Cerebellar cortex (tissue), 1 donor: ENCODE measurements at regions not wholly inside any gene's neighbourhood (a gene's known extent, or its start where the extent isn't known, plus 50 kb on each side); places are given as distances from the start of the nearest gene placed in this dataset.
"Not testable (repeated sequence)": the region's sequence is repeated elsewhere in the genome, so short reads cannot be mapped to it uniquely, and the experiment has no call there.

Experiments used
- DNase-seq: peaks from one replicate; pipeline ENCODE4 v3.0.0-alpha.2; 2015; ENCODE audit warnings: low spot score

DNA sequence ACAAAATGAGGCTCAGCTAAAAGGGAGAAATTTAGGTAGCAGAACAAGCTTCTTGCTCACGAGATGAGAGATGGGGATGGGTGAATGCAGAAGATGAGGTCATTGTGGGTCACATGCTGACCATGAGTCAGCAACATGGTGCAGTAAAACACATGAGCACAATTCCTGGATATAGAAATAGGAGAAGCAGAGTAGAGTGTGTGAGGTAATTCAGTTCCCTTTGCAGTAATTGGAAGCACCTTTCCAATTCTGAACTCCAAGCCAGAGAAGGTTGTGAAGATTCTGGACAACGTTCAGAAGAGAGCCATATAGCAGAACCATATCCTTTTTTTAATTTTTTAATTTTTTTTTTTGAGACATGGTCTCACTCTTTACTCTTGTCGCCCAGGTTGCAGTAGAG, 62.0 kb upstream of the LMNTD1 start:
- no peak for DNase-seq

DNA sequence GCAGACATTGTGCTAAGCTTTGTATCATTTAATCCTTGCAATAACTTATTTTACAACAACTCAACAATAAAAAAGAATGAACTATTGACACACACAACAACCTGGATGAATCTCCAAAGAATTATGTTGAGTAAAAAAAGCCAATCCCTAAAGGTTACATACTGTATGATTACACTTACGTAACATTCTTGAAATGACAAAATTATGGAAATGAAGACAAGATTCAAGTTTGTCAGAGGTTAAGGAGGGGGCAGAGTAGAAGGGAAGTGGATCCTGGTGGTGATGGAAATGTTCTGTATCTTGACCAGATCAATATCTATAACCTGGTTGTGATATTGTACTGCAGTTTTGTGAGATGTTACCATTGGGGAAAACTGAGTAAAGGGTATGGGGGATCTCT, 63.2 kb upstream of the LMNTD1 start:
- no peak for DNase-seq

DNA sequence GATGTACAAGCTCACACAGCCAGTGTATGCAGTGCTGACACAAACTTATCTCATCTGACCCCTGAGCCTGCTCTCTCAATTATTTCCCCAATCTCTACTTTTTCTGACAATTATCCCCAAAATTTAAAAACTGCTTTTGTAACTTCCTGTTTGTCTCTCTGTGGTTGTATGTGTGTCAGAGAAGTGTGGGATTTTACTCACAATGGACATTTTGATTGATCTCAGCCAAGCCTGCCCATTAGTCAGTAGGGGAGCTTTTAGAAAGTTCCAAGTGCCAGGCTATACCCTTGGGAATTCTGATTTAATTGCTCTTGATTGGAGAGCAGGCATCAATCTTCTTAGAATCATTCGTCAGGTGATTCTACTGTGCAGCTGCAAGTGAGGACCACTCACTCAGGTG, 64.9 kb upstream of the LMNTD1 start:
- DNase-seq, result no peak

DNA sequence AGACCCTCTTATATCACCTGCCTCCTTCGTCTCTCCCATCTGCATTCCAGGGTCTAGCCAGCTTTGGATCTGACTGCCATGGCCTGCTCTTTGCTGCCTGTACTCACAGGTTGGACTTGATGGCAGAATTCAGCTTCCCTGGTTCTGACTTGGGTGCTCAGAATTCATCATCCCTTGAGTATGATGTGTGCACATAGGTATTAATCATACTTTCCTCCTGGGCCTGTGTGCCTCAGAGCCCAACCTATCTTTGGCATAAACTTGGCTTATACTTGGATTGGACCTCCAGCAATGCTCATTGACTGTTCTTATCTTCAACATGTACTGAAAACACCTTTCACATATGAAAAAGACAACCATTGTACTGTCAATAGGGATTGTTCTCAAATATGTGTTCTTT, 70.7 kb upstream of the LMNTD1 start:
- DNase-seq, result no peak

DNA sequence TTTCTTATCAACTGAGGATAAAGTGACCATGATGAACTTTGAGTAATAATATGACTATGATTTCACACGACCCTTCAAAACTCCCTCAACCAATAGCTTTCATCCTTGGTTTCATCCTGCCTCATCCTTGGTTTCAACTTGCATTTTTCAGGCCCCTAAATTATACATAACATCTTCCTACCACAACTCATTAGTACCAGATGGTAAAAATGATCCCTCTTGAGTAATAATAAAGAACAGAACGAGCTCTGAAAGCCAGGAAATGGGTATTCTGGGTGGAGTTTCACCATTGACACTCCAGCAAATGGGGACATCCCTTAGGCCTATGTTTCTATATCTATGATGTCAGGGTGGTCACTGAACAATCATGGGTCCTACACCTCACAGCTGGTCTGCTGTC, 72.1 kb upstream of the LMNTD1 start:
- DNase-seq, result no peak

DNA sequence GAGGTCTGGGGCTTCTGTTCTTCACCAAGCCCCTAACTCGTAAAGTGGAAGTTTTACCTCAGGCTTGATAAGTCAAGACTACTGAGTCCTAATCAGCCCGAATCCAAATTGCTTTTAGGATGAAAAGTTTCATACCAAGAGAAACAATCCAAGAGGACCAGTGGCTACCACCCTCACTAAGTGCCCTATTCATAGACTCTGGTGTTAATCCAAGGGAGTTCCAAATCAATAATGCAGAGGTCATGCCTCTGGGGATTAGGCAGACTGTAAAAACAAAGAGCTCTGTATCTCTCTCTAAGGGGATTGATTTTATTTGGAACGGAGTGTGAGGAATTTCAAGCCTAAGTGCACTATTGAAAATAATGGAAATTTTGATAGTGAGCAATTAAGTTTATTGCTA, 76.3 kb upstream of the LMNTD1 start:
- no peak for DNase-seq

DNA sequence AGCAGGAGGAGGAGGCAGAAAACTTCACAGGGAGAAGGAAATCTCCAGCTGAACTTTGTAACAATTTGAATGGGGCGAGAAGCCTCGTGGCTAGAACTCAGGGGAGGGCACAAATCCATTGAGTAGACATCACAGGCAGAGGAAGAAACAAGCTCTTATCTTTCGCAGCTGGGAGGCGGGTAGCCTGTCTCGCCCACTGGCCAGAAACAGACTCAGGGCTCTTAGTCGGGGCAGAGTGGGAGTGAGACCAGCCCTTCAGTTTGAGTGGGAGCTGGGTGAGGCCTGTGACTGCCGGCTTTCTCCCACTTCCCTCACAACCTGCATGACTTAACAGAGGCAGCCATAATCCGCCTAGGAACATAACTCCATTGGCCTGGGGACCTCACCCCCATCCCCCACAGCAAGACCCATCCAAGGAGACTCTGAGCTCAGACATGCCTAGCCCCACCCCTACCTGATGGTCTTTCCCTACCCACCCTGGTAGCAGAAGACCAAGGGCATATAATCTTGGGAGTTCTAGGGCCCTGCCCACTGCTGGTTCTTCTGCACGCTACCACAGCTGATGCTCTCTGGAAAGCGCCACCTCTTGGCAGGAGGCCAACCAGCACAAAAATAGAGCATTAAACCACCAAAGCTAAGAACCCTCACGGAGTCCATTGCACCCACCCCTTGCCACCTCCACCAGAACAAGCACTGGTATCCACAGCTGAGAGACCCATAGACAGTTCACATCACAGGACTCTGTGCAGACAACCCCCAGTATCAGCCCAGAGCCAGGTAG, 77.8 kb upstream of the LMNTD1 start:
- DNase-seq, result not testable (repeated sequence)

DNA sequence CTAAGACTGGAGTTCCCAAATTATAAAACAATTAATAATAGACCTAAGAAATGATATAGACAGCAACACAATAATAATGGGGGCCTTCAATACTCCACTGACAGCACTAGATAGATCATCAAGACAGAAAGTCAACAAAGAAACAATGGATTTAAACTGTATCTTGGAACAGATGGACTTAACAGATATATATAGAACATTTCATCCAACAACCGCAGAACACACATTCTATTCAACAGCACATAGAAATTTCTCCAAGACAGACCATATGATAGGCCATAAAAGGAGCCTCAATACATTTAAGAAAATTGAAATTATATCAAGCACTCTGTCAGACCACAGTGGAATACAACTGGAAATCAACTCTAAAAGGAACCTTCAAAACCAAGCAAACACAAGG, 80.1 kb upstream of the LMNTD1 start:
- not testable (repeated sequence) for DNase-seq

DNA sequence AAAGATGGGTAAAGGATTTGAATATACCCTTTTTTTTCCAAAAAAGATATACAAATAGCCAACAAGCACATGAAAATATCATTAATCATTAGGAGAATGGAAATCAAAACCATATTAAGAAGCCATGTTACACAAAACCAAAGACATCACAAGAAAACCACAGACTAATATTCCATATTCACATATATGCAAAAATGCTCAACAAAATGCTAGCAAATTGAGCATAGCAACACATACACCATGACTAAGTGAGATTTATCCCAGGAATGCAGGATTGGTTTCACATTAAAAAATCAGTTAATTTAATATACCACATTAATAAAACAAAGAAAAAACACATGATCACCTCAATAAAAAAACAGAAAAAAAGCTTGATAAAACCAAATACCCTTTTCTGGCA, 84.7 kb upstream of the LMNTD1 start:
- DNase-seq, result no peak

DNA sequence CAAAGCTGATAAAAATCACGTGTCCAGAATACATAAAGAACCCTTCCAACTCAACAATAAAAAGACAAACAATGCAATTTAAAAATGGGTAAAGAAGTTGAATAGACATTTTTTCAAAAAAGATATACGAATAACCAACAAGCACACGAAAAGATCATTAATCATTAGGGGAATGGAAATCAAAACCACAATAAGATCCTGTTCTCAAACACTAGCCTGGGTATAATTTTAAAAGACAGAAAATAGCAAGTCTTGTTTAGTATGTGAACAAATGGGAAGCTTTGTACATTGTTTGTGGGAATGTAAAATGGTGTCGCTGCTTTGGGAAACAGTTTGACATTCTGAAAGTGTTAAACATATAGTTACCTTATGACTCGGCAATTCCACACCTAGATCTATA, 86.3 kb upstream of the LMNTD1 start:
- DNase-seq, result no peak

DNA sequence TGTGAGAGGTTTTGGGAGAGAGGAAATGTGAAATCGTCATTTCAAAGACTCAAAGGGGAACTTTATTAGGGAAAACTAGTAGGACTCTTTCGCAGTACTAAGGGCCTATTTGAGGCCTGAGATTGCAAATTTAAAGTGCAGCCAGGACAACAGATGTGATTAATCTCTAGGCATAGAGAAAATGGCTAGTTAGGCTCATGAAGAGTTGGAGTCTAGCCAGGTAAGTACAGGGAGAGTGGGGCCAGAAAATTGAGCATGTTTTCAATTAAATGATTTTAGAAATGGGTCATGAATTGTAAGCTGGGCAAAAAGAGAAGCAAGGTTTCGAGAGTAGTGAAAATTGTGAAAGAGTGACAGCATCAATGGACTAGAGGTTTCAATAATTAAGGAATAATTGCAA, 91.9 kb upstream of the LMNTD1 start:
- no peak for DNase-seq

DNA sequence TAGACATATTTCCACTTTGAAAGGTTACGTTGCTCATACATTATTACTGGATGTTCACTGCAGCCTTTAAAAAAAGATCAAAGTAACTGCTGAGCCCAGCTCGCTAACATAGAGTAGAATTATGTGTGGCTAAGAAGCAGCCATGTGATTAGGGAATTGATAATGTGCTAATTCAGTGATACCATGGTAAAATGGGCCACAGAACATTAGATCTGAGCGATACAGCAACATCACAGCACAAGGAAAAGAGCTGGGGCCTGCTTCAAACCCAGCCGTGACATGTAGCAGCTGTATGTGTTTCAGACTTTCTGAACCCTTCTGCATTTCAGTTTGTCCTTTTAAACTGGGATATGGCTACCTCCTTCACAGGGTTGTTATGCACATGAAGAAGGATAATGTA, 92.3 kb upstream of the LMNTD1 start:
- no peak for DNase-seq

DNA sequence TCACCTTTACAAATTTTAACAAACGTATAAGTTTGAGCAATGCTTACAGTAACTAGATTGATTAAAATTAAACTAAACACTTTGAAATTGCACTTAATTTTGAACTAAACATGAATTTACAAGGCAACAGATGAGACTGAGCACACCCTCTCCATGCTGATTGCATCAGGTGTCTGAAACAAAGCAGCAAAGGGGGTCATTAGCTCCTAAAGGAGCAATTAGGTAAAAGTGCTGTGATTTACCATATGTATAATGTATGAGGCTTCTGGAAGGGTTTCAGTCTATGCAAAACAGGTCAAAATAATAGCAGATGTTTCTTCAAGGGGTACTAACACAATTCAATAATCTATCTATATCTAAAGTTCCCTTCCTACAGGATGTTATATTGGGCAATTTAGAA, 98.8 kb upstream of the LMNTD1 start:
- no peak for DNase-seq

DNA sequence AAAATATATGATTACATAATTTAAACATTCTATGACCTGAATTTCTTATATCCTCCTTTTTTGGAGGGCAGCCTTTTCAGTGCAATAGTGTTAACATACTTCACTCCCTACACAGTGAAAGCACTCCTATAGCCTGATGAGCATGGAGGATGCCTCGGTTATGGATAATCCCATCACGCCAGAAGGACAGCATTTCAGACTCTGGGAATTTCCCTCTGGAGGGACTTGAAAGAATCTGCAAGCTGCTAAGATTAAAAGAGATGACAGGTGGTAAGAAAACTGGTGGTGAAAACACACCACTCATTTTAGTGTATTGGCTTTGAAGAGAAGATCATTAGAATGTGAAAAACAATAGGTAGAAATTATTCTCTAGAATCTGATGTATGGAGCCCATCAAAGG, 99.3 kb upstream of the LMNTD1 start:
- no peak for DNase-seq

DNA sequence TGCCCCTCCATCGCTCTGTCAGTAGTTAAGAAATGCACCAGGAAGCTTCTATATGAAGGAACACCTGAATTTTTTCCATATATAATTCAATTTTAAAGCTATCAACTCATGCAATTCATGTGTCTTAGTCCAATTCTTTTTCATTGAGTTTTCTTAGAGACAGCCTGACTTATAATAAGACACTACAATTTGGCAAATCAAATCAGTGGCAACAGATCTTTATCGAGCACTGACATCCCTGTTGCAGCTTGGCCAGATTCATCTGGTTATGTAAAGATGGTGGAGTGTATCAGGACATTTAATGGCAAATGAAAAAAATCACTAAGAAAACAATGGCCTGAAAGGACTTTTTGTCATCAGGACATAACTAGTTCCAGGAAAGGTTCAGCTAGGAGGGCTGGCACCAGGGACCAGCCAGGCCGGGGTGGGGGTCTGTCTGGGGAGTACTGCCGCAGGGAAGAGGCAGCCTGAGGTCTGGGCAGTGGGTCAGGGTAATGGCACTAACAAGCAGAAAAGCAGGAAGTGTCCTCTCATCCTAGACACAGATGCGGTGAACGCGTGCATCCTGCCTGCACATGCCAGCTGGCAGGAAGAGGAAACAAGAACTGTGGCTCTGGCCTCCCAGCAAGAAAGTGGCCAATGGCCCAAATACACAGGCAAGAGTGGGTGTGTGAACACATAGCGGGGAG, 100.5 kb upstream of the LMNTD1 start:
- peak; percentile 3 for DNase-seq

DNA sequence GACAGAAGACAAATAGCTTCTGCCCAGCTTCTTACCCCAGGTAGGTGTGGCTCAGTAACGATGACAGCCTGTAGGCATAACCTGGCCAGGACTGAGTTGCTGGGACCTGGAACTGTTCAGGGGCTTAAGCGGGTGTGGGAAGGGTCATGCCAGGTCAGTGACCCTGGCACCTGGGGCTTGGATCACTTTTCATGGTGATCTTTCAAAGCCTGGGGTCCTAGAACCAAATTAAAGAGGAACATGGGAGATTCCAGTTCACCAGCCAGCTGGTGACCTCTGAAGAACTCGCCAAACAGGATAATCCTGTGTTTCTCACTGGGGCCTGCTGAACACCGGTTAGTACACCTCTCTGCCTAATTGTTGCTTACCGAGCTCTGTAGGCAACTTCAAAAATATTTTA, 102.6 kb upstream of the LMNTD1 start:
- no peak for DNase-seq

DNA sequence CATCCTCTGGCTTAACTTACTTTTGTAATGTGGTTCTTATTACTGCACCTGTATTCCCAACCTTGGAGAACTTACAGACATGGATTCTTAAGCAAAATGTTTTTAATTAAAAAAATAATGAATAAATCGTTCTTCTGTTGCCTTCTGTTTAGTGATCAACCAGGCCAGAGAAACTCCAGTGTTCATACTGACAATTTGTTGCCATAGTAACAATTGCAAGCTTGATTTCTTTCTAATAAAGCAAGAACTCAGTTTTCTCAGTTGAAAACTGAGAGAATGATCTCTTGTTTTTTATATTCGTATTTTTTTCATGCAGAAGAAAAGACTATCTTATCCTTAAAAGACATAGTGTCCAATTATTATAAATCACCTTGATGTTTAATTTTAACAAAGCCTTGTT, 106.5 kb upstream of the LMNTD1 start:
- DNase-seq, result no peak

DNA sequence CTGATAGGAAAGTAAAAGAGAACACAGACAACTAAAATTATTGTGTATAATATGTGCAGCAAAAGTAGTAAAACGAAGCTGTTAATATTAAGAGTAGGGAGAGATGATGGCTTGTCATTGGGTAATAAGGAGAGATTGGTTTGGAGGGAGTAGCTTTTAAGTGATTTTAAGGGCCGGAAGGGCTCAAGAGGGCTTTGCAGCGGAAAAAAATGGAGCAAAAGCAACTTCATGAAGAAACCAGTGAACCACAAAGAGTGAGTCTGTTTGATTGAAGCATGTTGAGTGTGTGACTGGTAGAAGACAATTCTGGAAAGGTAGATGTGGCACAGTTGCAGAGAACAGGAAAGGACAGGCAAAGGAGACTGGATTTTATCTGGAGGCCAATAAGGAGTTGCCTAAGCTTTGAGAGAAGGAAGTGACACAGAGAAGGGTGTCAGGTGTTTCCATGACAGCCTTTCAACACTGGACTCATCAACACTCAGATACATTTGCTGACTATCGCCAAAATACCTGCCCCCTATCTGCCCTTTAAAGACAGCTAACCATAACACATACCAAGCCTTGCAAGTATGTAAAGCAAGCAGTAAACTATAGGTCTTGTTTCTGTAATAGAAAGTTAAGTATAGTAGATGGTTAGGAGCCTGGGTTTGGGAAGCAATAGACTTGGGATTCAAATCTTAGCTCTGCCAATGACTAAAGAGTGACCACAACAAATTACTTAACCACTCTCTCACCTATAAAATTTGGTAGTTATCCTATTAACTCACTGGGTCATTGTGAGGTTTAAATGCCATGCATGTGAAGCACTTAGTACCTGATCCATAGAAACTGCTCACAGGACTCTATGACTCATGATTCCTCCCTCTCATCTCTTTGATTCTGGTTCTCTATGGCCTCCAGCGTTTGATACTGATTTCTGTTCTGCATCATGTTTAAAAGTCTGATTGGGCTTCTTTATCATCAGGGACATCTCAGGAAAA, 117.3 kb upstream of the LMNTD1 start:
- DNase-seq, result no peak

DNA sequence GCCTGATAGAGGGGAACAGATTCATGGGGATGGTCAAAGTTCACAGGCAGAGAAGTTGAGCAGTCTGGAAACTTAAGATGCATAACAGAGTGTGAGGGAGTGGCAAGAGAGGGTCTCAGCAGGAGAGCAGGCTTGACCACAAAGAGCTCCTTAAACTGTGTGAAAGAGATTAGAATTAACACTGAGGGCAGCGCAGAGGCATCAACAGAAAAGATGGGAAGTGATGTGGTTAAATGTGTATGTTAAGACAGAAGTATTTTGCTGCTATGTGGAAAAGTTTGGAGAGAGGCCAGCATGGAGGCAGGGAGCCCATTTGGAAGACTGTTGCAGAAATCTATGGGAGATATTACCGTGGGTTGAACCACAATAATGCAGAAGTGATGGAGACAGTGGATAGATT, 122.7 kb upstream of the LMNTD1 start:
- no peak for DNase-seq

DNA sequence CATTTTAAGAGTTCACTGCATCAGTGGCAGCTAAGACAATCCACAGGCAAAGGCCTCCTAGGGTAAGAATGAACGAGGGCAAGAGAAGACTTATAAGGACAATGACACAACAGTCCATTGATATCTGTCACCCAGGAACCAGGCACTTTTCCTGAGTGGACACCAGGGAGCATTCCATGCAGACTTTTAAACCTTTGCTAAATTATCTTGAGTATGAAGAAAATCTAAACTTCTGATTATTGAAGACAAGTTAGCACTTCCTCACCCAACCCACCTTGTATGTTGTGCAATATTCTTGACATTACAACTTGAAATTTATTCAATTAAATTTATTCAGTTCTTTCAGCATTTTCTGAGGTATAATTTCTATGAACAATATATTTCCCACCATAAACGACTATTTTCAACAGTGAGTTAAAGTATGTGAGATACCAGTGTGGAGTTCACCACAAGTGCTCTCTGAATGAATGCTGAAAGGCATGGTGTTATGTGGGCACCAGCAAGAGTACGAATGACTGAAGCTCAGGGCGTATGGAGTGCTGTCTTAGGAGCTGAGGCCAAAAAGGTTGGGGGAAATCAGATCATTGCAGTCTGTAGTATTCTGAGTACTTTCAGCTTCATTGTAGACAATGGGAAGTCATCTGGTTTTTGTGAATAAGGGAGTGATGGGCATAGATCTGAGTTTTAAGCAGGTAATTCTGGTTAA, 124.3 kb upstream of the LMNTD1 start:
- no peak for DNase-seq

DNA sequence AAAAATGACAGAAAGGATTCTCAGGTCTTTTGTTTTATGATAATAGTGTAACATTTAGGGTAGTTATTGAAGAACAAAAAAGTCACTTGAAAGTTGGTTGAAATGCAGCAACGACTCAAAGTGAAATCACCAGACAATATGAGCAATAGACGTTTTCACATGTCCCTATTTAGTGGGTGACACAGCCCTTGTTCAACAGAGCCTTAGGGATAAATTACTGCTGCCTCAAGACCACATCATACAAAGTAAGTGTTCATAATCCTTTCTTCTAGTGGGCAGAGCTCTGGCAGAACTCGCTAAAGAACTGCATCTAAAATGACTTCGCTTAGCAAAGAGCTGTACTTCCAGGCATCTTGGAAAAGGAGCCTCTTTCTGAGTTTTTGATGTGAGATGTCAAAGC, 128.5 kb upstream of the LMNTD1 start:
- no peak for DNase-seq

DNA sequence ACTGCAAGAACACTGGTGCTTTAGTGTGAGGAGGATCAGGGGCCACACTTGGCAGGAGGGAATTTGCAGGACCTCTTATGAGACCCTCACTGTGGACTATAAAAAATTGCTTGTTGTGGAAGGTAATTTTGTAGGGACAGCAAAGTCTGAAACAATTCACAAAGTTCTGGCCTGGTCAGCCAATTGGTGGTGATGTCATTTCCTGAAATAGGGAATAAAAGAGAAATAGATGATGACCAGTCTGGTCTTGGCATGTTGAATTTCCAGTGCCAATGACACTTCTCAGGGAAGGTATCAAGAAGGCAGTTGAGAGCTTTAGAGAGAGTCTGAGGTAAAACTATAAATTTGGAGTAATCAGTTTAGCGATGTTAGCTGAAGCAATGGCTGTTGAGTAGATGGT, 129.3 kb upstream of the LMNTD1 start:
- DNase-seq, result no peak
